Mucosa of rectum (tissue), 2 donors: ENCODE measurements at regions not wholly inside any gene's neighbourhood (a gene's known extent, or its start where the extent isn't known, plus 50 kb on each side); places are given as distances from the start of the nearest gene placed in this dataset.
"Not testable (repeated sequence)": the region's sequence is repeated elsewhere in the genome, so short reads cannot be mapped to it uniquely, and the experiment has no call there.

Source experiments
- H3K27ac ChIP-seq, 2 donors: one replicate each; pipeline ENCODE4 v1.7.0; 2013; ENCODE audit warnings: inconsistent platforms in 2 of 2, low read depth in 2 of 2, low read length in 2 of 2
- H3K27me3 ChIP-seq, 2 donors: one replicate each; pipeline ENCODE4 v1.7.0; 2013; ENCODE audit warnings: low read length in 2 of 2; ENCODE audit not compliant: control insufficient read depth in 2 of 2, insufficient read depth in 2 of 2
- H3K36me3 ChIP-seq, 2 donors: one replicate each; pipeline ENCODE4 v1.7.0; 2013; ENCODE audit warnings: low read length in 2 of 2; ENCODE audit not compliant: control insufficient read depth in 2 of 2, insufficient read depth in 2 of 2
- H3K4me1 ChIP-seq, 2 donors: one replicate each; pipeline ENCODE4 v1.7.0; 2013; ENCODE audit warnings: low read length in 2 of 2, mild to moderate bottlenecking in 1 of 2; ENCODE audit not compliant: control insufficient read depth in 2 of 2, insufficient read depth in 2 of 2
- H3K4me3 ChIP-seq, 2 donors: one replicate each; pipeline ENCODE4 v1.7.0; 2013; ENCODE audit warnings: low read length in 2 of 2
- H3K9ac ChIP-seq, 2 donors: one replicate each; pipeline ENCODE4 v1.7.0; 2013; ENCODE audit warnings: low read length in 2 of 2, low read depth in 1 of 2, mild to moderate bottlenecking in 1 of 2
- H3K9me3 ChIP-seq, 2 donors: one replicate each; pipeline ENCODE4 v1.7.0; 2013; ENCODE audit warnings: low read length in 2 of 2; ENCODE audit not compliant: control insufficient read depth in 2 of 2
- donor health status: healthy.
- donor health status: Normal muscosa, but diverticular disease.

- Histone ChIP-seq H3K27ac (no peak overlapping the region), H3K4me1 (no peaks in the 10 kb centered on the region)
Measured at GRCh38 chr5:174481737-174482136, 242.6 kb upstream of the MSX2 start.

DNA sequence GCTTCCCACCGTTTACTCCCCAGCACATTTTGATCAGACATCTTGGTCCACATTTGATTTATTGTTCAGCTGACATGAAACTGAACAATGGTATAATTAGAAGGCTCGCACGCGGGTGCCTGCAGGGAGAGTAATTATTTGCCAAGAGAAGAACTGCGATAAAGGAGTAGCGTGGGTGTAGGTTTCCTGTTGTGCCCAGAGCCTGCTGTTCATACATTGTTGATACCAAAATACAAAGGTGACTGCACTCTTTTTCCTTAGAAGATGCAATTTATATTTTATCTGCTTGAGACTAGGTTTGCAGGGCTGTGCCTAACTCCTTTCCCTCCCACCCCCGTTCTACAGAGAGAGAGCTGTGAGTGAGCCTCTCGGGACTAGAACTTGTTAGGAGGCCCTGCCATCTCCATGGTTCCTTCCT lies 241.8 kb upstream of the MSX2 start:
- no peak overlapping the region for H3K4me3 ChIP-seq
- peaks cover 0 to 2% of the 10 kb centered on the region in 2 donors for H3K9me3 ChIP-seq
- no peaks in the 10 kb centered on the region for H3K36me3 ChIP-seq
- H3K27ac ChIP-seq, result no peak overlapping the region
- H3K4me1 ChIP-seq, result no peaks in the 10 kb centered on the region
- H3K9ac ChIP-seq, result no peak overlapping the region
- peaks cover 0 to 3% of the 10 kb centered on the region in 2 donors for H3K27me3 ChIP-seq

More at GRCh38 chr5:174481737-174482136, 242.6 kb upstream of the MSX2 start:
- H3K27me3 ChIP-seq, result peaks cover 0 to 3% of the 10 kb centered on the region in 2 donors
- no peak overlapping the region for H3K9ac ChIP-seq
- H3K9me3 ChIP-seq, result peaks cover 0 to 2% of the 10 kb centered on the region in 2 donors
- H3K36me3 ChIP-seq, result no peaks in the 10 kb centered on the region
- H3K4me3 ChIP-seq, result no peak overlapping the region

DNA sequence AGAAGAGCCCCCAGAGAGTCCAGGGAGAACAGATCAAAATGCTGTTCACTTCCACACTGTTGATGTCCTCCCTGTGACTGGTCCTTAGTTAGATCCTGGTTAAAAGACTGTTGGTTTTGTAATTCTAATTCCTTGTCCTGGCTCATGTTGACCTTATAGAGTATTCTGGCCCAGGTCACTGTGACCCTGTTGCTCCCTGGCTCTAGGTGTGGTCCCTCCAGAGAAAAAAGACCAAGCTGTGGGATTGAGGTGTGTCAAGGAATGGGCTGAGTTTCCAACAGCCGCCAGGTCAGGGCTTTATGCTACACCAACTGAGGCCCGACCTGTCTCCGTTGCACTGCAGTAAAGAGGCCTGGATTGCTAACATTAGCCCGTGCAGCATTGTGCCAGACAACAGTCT lies 241.0 kb upstream of the MSX2 start:
- H3K27me3 ChIP-seq, result peaks cover 0 to 3% of the 10 kb centered on the region in 2 donors
- no peaks in the 10 kb centered on the region for H3K4me1 ChIP-seq
- H3K4me3 ChIP-seq, result no peak overlapping the region
- no peak overlapping the region for H3K27ac ChIP-seq
- no peaks in the 10 kb centered on the region for H3K36me3 ChIP-seq
- no peak overlapping the region for H3K9ac ChIP-seq
- peaks cover 0 to 2% of the 10 kb centered on the region in 2 donors for H3K9me3 ChIP-seq

DNA sequence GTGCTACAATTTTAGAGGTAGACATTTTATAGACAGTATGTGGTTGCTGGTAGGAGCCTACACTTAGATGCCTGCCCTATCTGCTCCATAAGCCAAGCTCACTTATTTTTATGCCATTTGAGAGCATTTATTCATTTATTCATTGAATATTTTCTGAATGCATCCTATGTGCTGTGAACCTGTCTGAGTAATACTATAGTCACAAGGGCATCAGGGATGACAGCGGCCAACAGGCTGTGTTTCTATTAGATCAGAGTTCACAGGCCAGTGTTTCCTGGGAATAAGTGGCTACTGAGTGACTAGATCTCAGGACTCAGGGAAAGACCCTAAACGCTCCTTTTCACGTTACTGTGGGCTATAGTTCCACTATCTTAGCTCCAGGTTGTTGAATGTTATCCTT lies 235.2 kb upstream of the MSX2 start:
- Histone ChIP-seq H3K27ac (no peak overlapping the region), H3K27me3 (no peaks in the 10 kb centered on the region), H3K36me3 (no peaks in the 10 kb centered on the region), H3K9ac (no peak overlapping the region), H3K9me3 (no peaks in the 10 kb centered on the region), H3K4me1 (no peaks in the 10 kb centered on the region), H3K4me3 (no peak overlapping the region)

DNA sequence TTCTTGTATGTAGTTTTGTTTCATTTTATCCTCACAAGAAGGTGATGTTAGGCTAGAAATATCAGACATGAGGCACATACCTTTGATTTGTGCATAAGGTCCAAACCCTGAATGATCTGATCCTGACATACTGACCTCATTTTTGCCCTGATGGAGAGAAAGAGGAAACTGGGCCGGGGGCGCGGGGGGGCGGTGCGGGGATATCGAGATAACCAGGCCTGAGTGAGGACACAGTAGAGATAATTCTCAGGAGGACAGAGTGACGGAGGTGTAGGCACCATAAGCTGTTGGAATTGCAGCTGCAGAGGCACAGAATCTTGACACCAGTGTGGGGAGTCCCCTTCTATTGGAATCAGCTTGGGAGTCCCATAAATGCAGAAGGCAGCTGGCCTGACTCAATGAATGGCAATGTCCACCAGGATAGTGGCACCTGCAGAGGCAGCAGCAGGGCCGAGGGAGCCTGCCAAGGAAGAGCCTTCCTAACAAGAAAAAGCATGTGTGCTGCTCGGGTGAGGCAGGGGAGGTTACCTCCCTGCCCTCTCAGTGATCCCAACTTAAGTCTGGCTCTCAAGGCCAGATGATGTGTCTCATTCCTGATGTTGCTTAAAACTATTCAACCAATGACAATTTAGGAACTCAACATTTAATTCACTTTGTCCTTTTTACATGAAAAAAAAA lies 234.3 kb upstream of the MSX2 start:
- H3K27ac ChIP-seq, result no peak overlapping the region
- no peaks in the 10 kb centered on the region for H3K4me1 ChIP-seq
- no peak overlapping the region for H3K4me3 ChIP-seq
- no peaks in the 10 kb centered on the region for H3K36me3 ChIP-seq
- H3K27me3 ChIP-seq, result no peaks in the 10 kb centered on the region
- H3K9ac ChIP-seq, result no peak overlapping the region
- no peaks in the 10 kb centered on the region for H3K9me3 ChIP-seq

- Histone ChIP-seq H3K4me3 (no peak overlapping the region), H3K9me3 (no peaks in the 10 kb centered on the region), H3K27ac (no peak overlapping the region), H3K36me3 (no peaks in the 10 kb centered on the region), H3K27me3 (no peaks in the 10 kb centered on the region), H3K9ac (no peak overlapping the region), H3K4me1 (no peaks in the 10 kb centered on the region)
Measured at GRCh38 chr5:174490728-174491127, 233.7 kb upstream of the MSX2 start.

GRCh38 chr5:174491265-174491664 lies 233.1 kb upstream of the MSX2 start:
- Histone ChIP-seq H3K27ac (no peak overlapping the region), H3K4me3 (no peak overlapping the region), H3K9me3 (no peaks in the 10 kb centered on the region), H3K27me3 (no peaks in the 10 kb centered on the region), H3K9ac (no peak overlapping the region), H3K4me1 (no peaks in the 10 kb centered on the region), H3K36me3 (no peaks in the 10 kb centered on the region)

- no peaks in the 10 kb centered on the region for H3K36me3 ChIP-seq
- no peak overlapping the region for H3K4me3 ChIP-seq
- no peak overlapping the region for H3K9ac ChIP-seq
- H3K27ac ChIP-seq, result no peak overlapping the region
- no peaks in the 10 kb centered on the region for H3K27me3 ChIP-seq
- no peaks in the 10 kb centered on the region for H3K4me1 ChIP-seq
- no peaks in the 10 kb centered on the region for H3K9me3 ChIP-seq
Measured at GRCh38 chr5:174491761-174492350, 232.5 kb upstream of the MSX2 start.

DNA sequence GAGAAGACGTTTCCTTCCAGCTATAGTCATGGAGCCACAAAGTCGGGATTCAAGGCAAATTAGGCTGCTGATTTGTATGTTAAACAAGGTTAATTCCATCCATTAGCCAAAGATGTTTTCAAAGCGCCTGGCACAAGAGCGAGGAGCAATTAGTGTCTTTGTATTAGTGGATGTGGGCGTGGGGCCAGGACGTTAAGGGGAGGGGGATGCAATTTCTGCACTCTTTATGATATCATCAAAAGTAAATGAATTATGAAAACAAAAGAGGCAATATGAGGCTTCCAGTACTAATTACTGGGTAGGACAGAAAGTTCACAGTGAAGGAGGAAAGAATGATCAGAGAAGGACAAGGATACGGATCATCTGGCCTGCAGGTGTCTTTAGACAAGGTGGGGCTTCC lies 230.9 kb upstream of the MSX2 start:
- Histone ChIP-seq H3K9me3 (no peaks in the 10 kb centered on the region), H3K4me1 (no peaks in the 10 kb centered on the region), H3K4me3 (no peak overlapping the region), H3K27ac (no peak overlapping the region), H3K9ac (no peak overlapping the region), H3K27me3 (no peaks in the 10 kb centered on the region), H3K36me3 (no peaks in the 10 kb centered on the region)

DNA sequence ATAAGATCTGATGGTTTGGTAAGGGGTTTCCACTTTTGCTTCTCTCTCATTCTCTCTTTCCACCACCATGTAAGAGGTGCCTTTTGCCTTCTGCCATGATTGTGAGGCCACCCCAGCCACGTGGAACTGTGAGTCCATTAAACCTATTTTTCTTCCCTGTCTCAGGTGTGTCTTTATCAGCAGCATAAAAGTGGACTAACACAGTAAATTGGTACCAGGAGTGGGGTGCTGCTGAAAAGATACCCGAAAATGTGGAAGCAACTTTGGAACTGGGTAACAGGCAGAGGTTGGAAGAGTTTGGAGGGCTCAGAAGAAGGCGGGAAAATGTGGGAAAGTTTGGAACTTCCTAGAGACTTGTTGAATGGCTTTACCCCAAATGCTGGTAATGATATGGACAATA lies 226.4 kb upstream of the MSX2 start:
- not testable (repeated sequence) for H3K4me3 ChIP-seq, H3K4me1 ChIP-seq, H3K27ac ChIP-seq, H3K9ac ChIP-seq, H3K27me3 ChIP-seq, H3K36me3 ChIP-seq, H3K9me3 ChIP-seq
